ENCODE measurements at regions not wholly inside any gene's neighbourhood (a gene's known extent, or its start where the extent isn't known, plus 50 kb on each side); places are given as distances from the start of the nearest gene placed in this dataset.

- TF ChIP-seq CTCF (IDR thresholded peaks at IDR 0.05; ENCODE audit: insufficient read depth, low read length, poor library complexity, severe bottlenecking), result no peak
- TF ChIP-seq EZH2phosphoT487 (conservative IDR thresholded peaks at IDR 0.05; ENCODE audit: low read length), result no peak
Measured at GRCh38 chr15:38687775-38688495, 123.3 kb upstream of the RASGRP1 start.

Data from SU-DHL-6 (cell line).